H1 (cell line): ENCODE measurements at regions not wholly inside any gene's neighbourhood (a gene's known extent, or its start where the extent isn't known, plus 50 kb on each side); places are given as distances from the start of the nearest gene placed in this dataset.
A peak's percentile ranks its signal among the peaks of the same experiment; 100 is the strongest.

Source experiments
- CTCF ChIA-PET: fragments of 300-600 bp; sonication (Branson Sonifier 250); formaldehyde crosslinking; loops from one replicate; lab custom pipeline; 2021; ENCODE audit not compliant: partially characterized antibody; lab: Charles Lee
- POLR2A ChIA-PET: fragments of 300-600 bp; sonication (Branson Sonifier 250); formaldehyde crosslinking; loops from one replicate; lab custom pipeline; 2021; ENCODE audit warnings: inconsistent platforms; ENCODE audit not compliant: partially characterized antibody; lab: Charles Lee
- DNase-seq, 2 experiments: peaks; one replicate each; pipeline versions ENCODE4 v3.0.0 to v3.0.0-alpha.2; 2010 to 2022; ENCODE audit warnings: low spot score in 2 of 2, low read depth in 1 of 2, mixed read lengths in 1 of 2
- FAIRE-seq: peaks from 2 replicates; lab custom pipeline; 2011; peaks lifted over from hg19 to GRCh38; lab: Jason Lieb, UNC
- H2AFZ ChIP-seq: 2 replicates; pipeline ENCODE4 v1.8.1; 2012; ENCODE audit warnings: low read length, inconsistent platforms
- H2AK5ac ChIP-seq: 2 replicates; pipeline ENCODE4 v1.6.1; 2013; ENCODE audit warnings: low read depth, low read length
- H2BK120ac ChIP-seq: replicated peaks from 2 replicates; pipeline ENCODE3; 2013; ENCODE audit warnings: low read depth, low read length, inconsistent platforms
- H2BK12ac ChIP-seq: 2 replicates; pipeline ENCODE4 v1.6.1; 2013; ENCODE audit warnings: low read depth, low read length
- H2BK15ac ChIP-seq: 2 replicates; pipeline ENCODE4 v1.6.1; 2013; ENCODE audit warnings: low read length
- H2BK20ac ChIP-seq: 2 replicates; pipeline ENCODE4 v1.6.1; 2013; ENCODE audit warnings: low read length
- H2BK5ac ChIP-seq: 2 replicates; pipeline ENCODE4 v1.6.1; 2013; ENCODE audit warnings: low read depth, low read length
- H3K14ac ChIP-seq: 2 replicates; pipeline ENCODE4 v1.6.1; 2013; ENCODE audit warnings: inconsistent platforms; ENCODE audit not compliant: insufficient read length
- H3K18ac ChIP-seq: 2 replicates; pipeline ENCODE4 v1.6.1; 2013; ENCODE audit warnings: low read length; ENCODE audit errors: extremely low read depth
- H3K23ac ChIP-seq: 2 replicates; pipeline ENCODE4 v1.6.1; 2013; ENCODE audit warnings: inconsistent platforms; ENCODE audit not compliant: insufficient read length
- H3K23me2 ChIP-seq: 2 replicates; pipeline ENCODE4 v1.6.1; 2013; ENCODE audit warnings: low read depth, low read length
- H3K27ac ChIP-seq: 2 replicates; pipeline ENCODE4 v1.6.1; 2011; ENCODE audit warnings: low read depth, low read length, inconsistent platforms
- H3K27me3 ChIP-seq, 4 experiments: replicated peaks in 1 of 4; 1 replicate in 1 of 4; 2 replicates in 3 of 4; pipeline versions ENCODE4 v1.6.1 to v1.8.1; 2011 to 2013; ENCODE audit warnings: low read length in 3 of 4, mild to moderate bottlenecking in 3 of 4, inconsistent platforms in 2 of 4, mixed read lengths in 2 of 4, moderate library complexity in 1 of 4; ENCODE audit not compliant: control insufficient read depth in 3 of 4, insufficient read depth in 3 of 4; ENCODE audit errors: extremely low read depth in 1 of 4
- H3K36me3 ChIP-seq, 4 experiments: 2 replicates each; pipeline versions ENCODE4 v1.6.1 to v1.8.1; 2011 to 2013; ENCODE audit warnings: mild to moderate bottlenecking in 4 of 4, low read length in 3 of 4, moderate library complexity in 2 of 4, control low read depth in 1 of 4, inconsistent platforms in 1 of 4; ENCODE audit not compliant: insufficient read depth in 4 of 4, control insufficient read depth in 2 of 4
- H3K4ac ChIP-seq: replicated peaks from 2 replicates; pipeline ENCODE3; 2013; ENCODE audit warnings: low read length, low read depth, mixed read lengths, inconsistent platforms; ENCODE audit not compliant: insufficient read length
- H3K4me1 ChIP-seq, 4 experiments: replicated peaks in 1 of 4; 1 replicate in 1 of 4; 2 replicates in 3 of 4; pipeline versions ENCODE4 v1.6.1 to v1.8.1; 2011 to 2013; ENCODE audit warnings: low read length in 3 of 4, inconsistent platforms in 2 of 4, mixed read lengths in 1 of 4; ENCODE audit not compliant: insufficient read depth in 4 of 4, control insufficient read depth in 3 of 4
- H3K4me2 ChIP-seq, 2 experiments: 2 replicates each; pipeline versions ENCODE4 v1.6.1 to v1.8.1; 2011 to 2013; ENCODE audit warnings: low read depth in 2 of 2, low read length in 2 of 2, control low read depth in 1 of 2, inconsistent platforms in 1 of 2, mild to moderate bottlenecking in 1 of 2; ENCODE audit not compliant: insufficient read depth in 1 of 2
- H3K4me3 ChIP-seq, 4 experiments: fragments of 200-600, 300-600 bp in 1 of 4; sonication (generic), shearing (Covaris generic), sonication (Bioruptor Twin) in 1 of 4; 2 replicates each; pipeline versions ENCODE4 v1.5.1 to v1.8.1; 2011 to 2016; ENCODE audit warnings: low read length in 4 of 4, low read depth in 3 of 4, control low read depth in 2 of 4, inconsistent platforms in 2 of 4, mild to moderate bottlenecking in 2 of 4, mixed read lengths in 1 of 4, moderate library complexity in 1 of 4; ENCODE audit not compliant: insufficient read depth in 2 of 4; ENCODE audit errors: extremely low read depth in 1 of 4
- H3K56ac ChIP-seq: replicated peaks from 2 replicates; pipeline ENCODE3; 2013; ENCODE audit warnings: low read depth, mild to moderate bottlenecking, mixed read lengths, low read length, inconsistent platforms; ENCODE audit not compliant: insufficient read length
- H3K79me1 ChIP-seq: 2 replicates; pipeline ENCODE4 v1.6.1; 2013; ENCODE audit warnings: low read depth, low read length, control low read depth
- H3K79me2 ChIP-seq, 2 experiments: 2 replicates each; pipeline versions ENCODE4 v1.6.1 to v1.8.1; 2012 to 2013; ENCODE audit warnings: low read length in 2 of 2, mild to moderate bottlenecking in 2 of 2, inconsistent platforms in 1 of 2; ENCODE audit not compliant: insufficient read depth in 2 of 2, control insufficient read depth in 1 of 2
- H3K9ac ChIP-seq, 4 experiments: replicated peaks in 1 of 4; 1 replicate in 1 of 4; 2 replicates in 3 of 4; pipeline versions ENCODE4 v1.6.1 to v1.8.1; 2011 to 2013; ENCODE audit warnings: low read depth in 3 of 4, low read length in 3 of 4, control low read depth in 2 of 4, mild to moderate bottlenecking in 2 of 4, moderate library complexity in 2 of 4, inconsistent platforms in 1 of 4; ENCODE audit errors: extremely low read depth in 1 of 4
- H3K9me3 ChIP-seq, 2 experiments: 2 replicates each; pipeline versions ENCODE4 v1.6.1 to v1.8.1; 2012 to 2013; ENCODE audit warnings: mild to moderate bottlenecking in 2 of 2, moderate library complexity in 2 of 2, control low read depth in 1 of 2, inconsistent platforms in 1 of 2, low read depth in 1 of 2, low read length in 1 of 2, mixed read lengths in 1 of 2; ENCODE audit not compliant: insufficient read depth in 2 of 2
- H4K20me1 ChIP-seq, 2 experiments: replicated peaks in 1 of 2; 2 replicates each; pipeline versions ENCODE3 to v1.8.1; 2011 to 2013; ENCODE audit warnings: inconsistent platforms in 2 of 2, low read length in 2 of 2, mild to moderate bottlenecking in 1 of 2; ENCODE audit not compliant: insufficient read depth in 2 of 2, control insufficient read depth in 1 of 2
- H4K5ac ChIP-seq: 2 replicates; pipeline ENCODE4 v1.6.1; 2013; ENCODE audit warnings: low read length, low read depth, mixed read lengths, inconsistent platforms; ENCODE audit not compliant: insufficient read length
- H4K8ac ChIP-seq: 2 replicates; pipeline ENCODE4 v1.8.0; 2013; ENCODE audit warnings: mild to moderate bottlenecking, moderate library complexity, low read length, inconsistent platforms; ENCODE audit not compliant: insufficient read depth; ENCODE audit errors: extremely low read depth
- H4K91ac ChIP-seq: replicated peaks from 2 replicates; pipeline ENCODE3; 2013; ENCODE audit warnings: low read length, mixed read lengths, inconsistent platforms; ENCODE audit not compliant: insufficient read length
- BRCA1 ChIP-seq: IDR thresholded peaks from 2 replicates; pipeline ENCODE4 v1.6.1; 2012; ENCODE audit warnings: low read depth, low read length, improper control_type of control experiment
- EZH2 ChIP-seq: fragments of 200-600 bp; sonication (generic); IDR thresholded peaks from 2 replicates; pipeline ENCODE4 v1.7.1; 2012; ENCODE audit warnings: low read depth, mild to moderate bottlenecking, moderate library complexity, low read length, inconsistent platforms; ENCODE audit not compliant: severe bottlenecking
- NRF1 ChIP-seq: IDR thresholded peaks from 2 replicates; pipeline ENCODE4 v1.6.1; 2011; ENCODE audit warnings: mild to moderate bottlenecking, low read depth, low read length, improper control_type of control experiment
- PHF8 ChIP-seq: fragments of 200-600 bp; sonication (generic); conservative IDR thresholded peaks from 2 replicates; pipeline ENCODE4 v1.7.1; 2012; ENCODE audit warnings: low read depth, mild to moderate bottlenecking, inconsistent platforms, low read length, moderate library complexity
- SAP30 ChIP-seq: fragments of 300-600 bp; sonication (generic); IDR thresholded peaks from 2 replicates; pipeline ENCODE4 v1.7.1; 2012; ENCODE audit warnings: low read length, moderate library complexity, mild to moderate bottlenecking, inconsistent platforms; ENCODE audit not compliant: insufficient read depth, insufficient replicate concordance
- WGBS, 2 experiments: shearing (Covaris generic) in 1 of 2; methylation state at CpG; one replicate each; pipeline versions ENCODE4 v1.1.6 to v1.1.7; 2013 to 2015; ENCODE audit warnings: low lambda C conversion rate in 2 of 2, mixed read lengths in 2 of 2, inconsistent platforms in 1 of 2, low coverage in 1 of 2, missing lambda C conversion rate in 1 of 2; ENCODE audit not compliant: insufficient replicate concordance in 2 of 2, insufficient coverage in 1 of 2, insufficient read length in 1 of 2; ENCODE audit errors: extremely low coverage in 1 of 2, missing lambda C conversion rate in 1 of 2; 5-methylcytosine and 5-hydroxymethylcytosine counted together
- TF ChIP-seq, protein P1 (sequence below): IDR thresholded peaks from 2 replicates; pipeline ENCODE4 v1.6.1; 2011; ENCODE audit warnings: low read depth, mild to moderate bottlenecking, low read length; ENCODE audit not compliant: insufficient read depth

DNA sequence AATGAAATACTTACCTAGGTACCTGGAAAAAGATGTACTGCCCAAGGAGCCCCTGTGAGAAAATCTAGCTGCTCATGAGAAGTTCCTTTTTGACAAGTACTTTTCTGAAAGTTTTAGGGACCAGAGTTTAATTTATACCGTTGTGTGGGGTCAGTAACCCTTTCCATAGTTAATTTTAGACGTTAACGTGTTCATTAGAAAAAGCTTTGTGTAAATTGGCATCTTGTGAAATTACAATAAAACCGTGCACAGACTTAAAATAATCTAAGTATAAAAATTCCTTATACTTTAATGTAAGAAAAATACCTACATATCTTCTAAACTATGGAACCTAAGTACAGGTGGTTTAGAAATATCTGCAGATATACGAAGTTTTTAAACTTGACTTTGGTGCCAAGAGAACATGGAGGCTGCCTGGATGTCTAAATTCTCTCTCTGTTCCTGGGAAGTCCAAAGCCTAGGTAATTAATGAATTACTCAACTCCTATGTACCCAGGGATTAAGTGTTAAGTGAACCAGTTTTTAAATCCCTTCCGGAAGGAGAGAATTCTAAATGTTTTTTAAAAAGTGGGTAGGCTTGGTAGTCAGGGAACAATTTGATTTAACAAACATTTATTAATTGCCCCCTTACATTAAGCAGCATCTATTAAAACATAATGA, 50.2 kb upstream of the PDX1 start:
- H3K23ac ChIP-seq: no peak overlapping the region
- H2BK20ac ChIP-seq: no peak overlapping the region
- H2BK120ac ChIP-seq: no peak overlapping the region
- H3K27me3 ChIP-seq: no peaks in the 10 kb centered on the region; a peak in 1 of 7 replicates
- no peak overlapping the region for H4K91ac ChIP-seq
- 70% methylated on average over 6 of the region's 6 CpGs; no CpG with 5 or more reads in 1 of the 2 experiments for WGBS, 2 experiments
- no peaks in the 10 kb centered on the region for H3K4me1 ChIP-seq
- no peaks in the 10 kb centered on the region for H3K36me3 ChIP-seq
- no peaks in the 10 kb centered on the region for H4K20me1 ChIP-seq
- H3K9me3 ChIP-seq: no peaks in the 10 kb centered on the region
- no peak overlapping the region for H3K4me3 ChIP-seq
- FAIRE-seq: peak; percentile 19
- no peak overlapping the region for H2AFZ ChIP-seq
- no peaks in the 10 kb centered on the region for H3K79me2 ChIP-seq
- no peak overlapping the region for H2BK15ac ChIP-seq
- H3K56ac ChIP-seq: no peak overlapping the region
- no peak overlapping the region for H3K4ac ChIP-seq
- DNase-seq: no peak
- H3K27ac ChIP-seq: no peak overlapping the region
- no peaks in the 10 kb centered on the region for H3K79me1 ChIP-seq
- POLR2A ChIA-PET: no interaction called here
- TF ChIP-seq SAP30 (no peak), PHF8 (no peak), BRCA1 (no peak), EZH2 (no peak), NRF1 (no peak)
- TF ChIP-seq, protein P1, sequence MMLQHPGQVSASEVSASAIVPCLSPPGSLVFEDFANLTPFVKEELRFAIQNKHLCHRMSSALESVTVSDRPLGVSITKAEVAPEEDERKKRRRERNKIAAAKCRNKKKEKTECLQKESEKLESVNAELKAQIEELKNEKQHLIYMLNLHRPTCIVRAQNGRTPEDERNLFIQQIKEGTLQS: no peak
- no peak overlapping the region for H2BK5ac ChIP-seq
- H3K9ac ChIP-seq: no peak overlapping the region
- H4K8ac ChIP-seq: no peak overlapping the region
- H3K18ac ChIP-seq: no peak overlapping the region
- no peaks in the 10 kb centered on the region for H3K23me2 ChIP-seq
- no peak overlapping the region for H2AK5ac ChIP-seq
- no peak overlapping the region for H4K5ac ChIP-seq
- no peak overlapping the region for H3K4me2 ChIP-seq
- no peak overlapping the region for H2BK12ac ChIP-seq
- H3K14ac ChIP-seq: no peak overlapping the region
- CTCF ChIA-PET: interaction anchor here (0.6 to 4.2 kb wide), 40 partner anchors 9 to 329 kb away, joined by 3 to 22 read pairs (median 4); partner anchors contain the start of gene PDX1
